ENCODE measurements at regions not wholly inside any gene's neighbourhood (a gene's known extent, or its start where the extent isn't known, plus 50 kb on each side); places are given as distances from the start of the nearest gene placed in this dataset.

DNA sequence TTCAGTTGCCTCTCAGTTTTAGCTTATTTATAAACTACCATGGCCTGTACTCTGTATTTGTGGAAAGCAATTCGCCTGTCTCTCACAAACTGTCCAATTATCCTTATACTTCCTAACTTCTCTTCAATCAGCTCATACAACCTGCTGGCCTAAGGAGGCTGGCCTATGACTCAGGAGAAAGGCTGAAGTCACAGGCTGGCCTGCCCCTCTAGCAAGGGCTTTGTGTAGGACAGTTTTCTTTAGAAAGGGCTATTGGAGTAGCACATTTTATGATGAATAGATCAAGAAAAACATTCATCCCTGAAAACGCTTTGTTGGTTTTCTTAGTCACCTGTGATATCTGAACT, 988.7 kb upstream of the ARRDC3 start:
- peaks cover 9% of the 10 kb centered on the region; the same call in 2 of the 3 replicates for H3K4me1 Mint-ChIP-seq
- no peak overlapping the region for H3K4me3 Mint-ChIP-seq
- ATAC-seq (no peak), DNase-seq (ENCODE audit: low spot score) (no peak)
- Histone ChIP-seq H2AFZ (peak overlapping the region; percentile 6; the same call in 1 of the 2 replicates), H3K27me3 (ENCODE audit: insufficient read depth) (no peaks in the 10 kb centered on the region), H4K20me1 (replicated peaks; ENCODE audit: insufficient read depth) (no peaks in the 10 kb centered on the region), H3K36me3 (ENCODE audit: insufficient read depth) (no peaks in the 10 kb centered on the region), H3K4me3 (no peak overlapping the region), H3F3A (replicated peaks; ENCODE audit: low read depth) (no peaks in the 10 kb centered on the region), H3K9me2 (ENCODE audit: insufficient read depth) (no peaks in the 10 kb centered on the region), H3K79me2 (replicated peaks; ENCODE audit: insufficient read depth) (no peaks in the 10 kb centered on the region), H3K4me1 (ENCODE audit: insufficient read depth) (peaks cover 10% of the 10 kb centered on the region; the same call in 1 of the 2 replicates), H3K4me2 (no peak overlapping the region), H3K27ac (ENCODE audit: low read depth) (no peak overlapping the region)
- H3K27ac Mint-ChIP-seq: peak overlapping the region; percentile 8; the same call in 1 of the 2 replicates
- TF ChIP-seq ZNF331 (CRISPR knock-in tag; IDR thresholded peaks at IDR 0.05; ENCODE audit: low read depth): no peak
- TF ChIP-seq CTCF (conservative IDR thresholded peaks at IDR 0.05; ENCODE audit: low read depth in 2 of 2): no peak
- TF ChIP-seq EZH2 (IDR thresholded peaks at IDR 0.05; ENCODE audit: low read depth, unreplicated experiment): no peak
- H3K36me3 Mint-ChIP-seq (ENCODE audit: low read depth): no peaks in the 10 kb centered on the region
- no peaks in the 10 kb centered on the region for H3K27me3 Mint-ChIP-seq (ENCODE audit: insufficient read depth, low read depth, poor library complexity)
- H3K9me3 Mint-ChIP-seq: peaks cover 4% of the 10 kb centered on the region; the same call in 1 of the 3 replicates

- no peaks in the 10 kb centered on the region for H3K36me3 Mint-ChIP-seq (ENCODE audit: low read depth)
- no peaks in the 10 kb centered on the region for H3K79me2 ChIP-seq (replicated peaks; ENCODE audit: insufficient read depth)
Measured at GRCh38 chr5:92371171-92371888, 988.2 kb upstream of the ARRDC3 start.

GRCh38 chr5:92370032-92370431, 986.9 kb upstream of the ARRDC3 start:
- no peak overlapping the region for H3K27ac ChIP-seq (ENCODE audit: low read depth)

More at GRCh38 chr5:92371171-92371888, 988.2 kb upstream of the ARRDC3 start:
- TF ChIP-seq POLR2AphosphoS5 (IDR thresholded peaks at IDR 0.05; ENCODE audit: low read depth): no peak
- peaks cover 9% of the 10 kb centered on the region; the same call in 2 of the 3 replicates for H3K4me1 Mint-ChIP-seq
- H3K27me3 ChIP-seq (ENCODE audit: insufficient read depth): no peaks in the 10 kb centered on the region
- H3K27ac ChIP-seq (ENCODE audit: low read depth): no peak overlapping the region
- no peaks in the 10 kb centered on the region for H3K27me3 Mint-ChIP-seq (ENCODE audit: insufficient read depth, low read depth, poor library complexity)
- no peaks in the 10 kb centered on the region for H3K36me3 ChIP-seq (ENCODE audit: insufficient read depth)
- no peak overlapping the region for H3K4me2 ChIP-seq
- H3K4me3 ChIP-seq: no peak overlapping the region
- H4K20me1 ChIP-seq (replicated peaks; ENCODE audit: insufficient read depth): no peaks in the 10 kb centered on the region
- H3K27ac Mint-ChIP-seq: peak overlapping the region; percentile 8; the same call in 1 of the 2 replicates
- peaks cover 4% of the 10 kb centered on the region; the same call in 1 of the 3 replicates for H3K9me3 Mint-ChIP-seq
- no peaks in the 10 kb centered on the region for H3F3A ChIP-seq (replicated peaks; ENCODE audit: low read depth)
- peak overlapping the region; percentile 6; the same call in 1 of the 2 replicates for H2AFZ ChIP-seq
- no peak overlapping the region for H3K4me3 Mint-ChIP-seq
- peak; percentile 8 for DNase-seq (ENCODE audit: low spot score)
- peak; percentile 24; the same call in 1 of the 3 replicates for ATAC-seq
- no peaks in the 10 kb centered on the region for H3K9me2 ChIP-seq (ENCODE audit: insufficient read depth)
- H3K4me1 ChIP-seq (ENCODE audit: insufficient read depth): peaks cover 10% of the 10 kb centered on the region; the same call in 1 of the 2 replicates

More at GRCh38 chr5:92370032-92370431, 986.9 kb upstream of the ARRDC3 start:
- Histone ChIP-seq H3K27me3 (ENCODE audit: insufficient read depth) (no peaks in the 10 kb centered on the region), H3K79me2 (replicated peaks; ENCODE audit: insufficient read depth) (no peaks in the 10 kb centered on the region), H3K4me1 (ENCODE audit: insufficient read depth) (peaks cover 10% of the 10 kb centered on the region; the same call in 1 of the 2 replicates), H3K4me3 (no peak overlapping the region), H3K36me3 (ENCODE audit: insufficient read depth) (no peaks in the 10 kb centered on the region), H3F3A (replicated peaks; ENCODE audit: low read depth) (no peaks in the 10 kb centered on the region), H4K20me1 (replicated peaks; ENCODE audit: insufficient read depth) (no peaks in the 10 kb centered on the region), H3K4me2 (no peak overlapping the region), H3K9me2 (ENCODE audit: insufficient read depth) (no peaks in the 10 kb centered on the region), H2AFZ (no peak overlapping the region)
- TF ChIP-seq POLR2AphosphoS5 (IDR thresholded peaks at IDR 0.05; ENCODE audit: low read depth) (no peak), EZH2phosphoT487 (IDR thresholded peaks at IDR 0.05; ENCODE audit: unreplicated experiment) (no peak), CREB1 (CRISPR knock-in tag; IDR thresholded peaks at IDR 0.05; ENCODE audit: low read depth) (no peak), STAT1 (IDR thresholded peaks at IDR 0.05; ENCODE audit: unreplicated experiment) (no peak), NANOG (IDR thresholded peaks at IDR 0.05; ENCODE audit: borderline replicate concordance) (no peak), EZH2 (IDR thresholded peaks at IDR 0.05; ENCODE audit: low read depth, unreplicated experiment) (no peak), ZNF114 (CRISPR knock-in tag; IDR thresholded peaks at IDR 0.05) (no peak), ZNF331 (CRISPR knock-in tag; IDR thresholded peaks at IDR 0.05; ENCODE audit: low read depth) (no peak)
- TF ChIP-seq, protein P1, sequence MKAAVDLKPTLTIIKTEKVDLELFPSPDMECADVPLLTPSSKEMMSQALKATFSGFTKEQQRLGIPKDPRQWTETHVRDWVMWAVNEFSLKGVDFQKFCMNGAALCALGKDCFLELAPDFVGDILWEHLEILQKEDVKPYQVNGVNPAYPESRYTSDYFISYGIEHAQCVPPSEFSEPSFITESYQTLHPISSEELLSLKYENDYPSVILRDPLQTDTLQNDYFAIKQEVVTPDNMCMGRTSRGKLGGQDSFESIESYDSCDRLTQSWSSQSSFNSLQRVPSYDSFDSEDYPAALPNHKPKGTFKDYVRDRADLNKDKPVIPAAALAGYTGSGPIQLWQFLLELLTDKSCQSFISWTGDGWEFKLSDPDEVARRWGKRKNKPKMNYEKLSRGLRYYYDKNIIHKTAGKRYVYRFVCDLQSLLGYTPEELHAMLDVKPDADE (IDR thresholded peaks at IDR 0.05): no peak
- H3K4me3 Mint-ChIP-seq: no peak overlapping the region
- no peak for DNase-seq (ENCODE audit: low spot score)
- H3K27ac Mint-ChIP-seq: no peak overlapping the region
- no peak for ATAC-seq
- peaks cover 9% of the 10 kb centered on the region; the same call in 2 of the 3 replicates for H3K4me1 Mint-ChIP-seq
- peaks cover 4% of the 10 kb centered on the region; the same call in 1 of the 3 replicates for H3K9me3 Mint-ChIP-seq
- no peaks in the 10 kb centered on the region for H3K36me3 Mint-ChIP-seq (ENCODE audit: low read depth)
- no peaks in the 10 kb centered on the region for H3K27me3 Mint-ChIP-seq (ENCODE audit: insufficient read depth, low read depth, poor library complexity)

All from GM23338 (cell line).